Islet of Langerhans (tissue), 1 donor: ENCODE measurements at regions not wholly inside any gene's neighbourhood (a gene's known extent, or its start where the extent isn't known, plus 50 kb on each side); places are given as distances from the start of the nearest gene placed in this dataset.
"Not testable (repeated sequence)": the region's sequence is repeated elsewhere in the genome, so short reads cannot be mapped to it uniquely, and the experiment has no call there.

Experiments used
- FAIRE-seq: peaks from one replicate; lab custom pipeline; 2011; peaks lifted over from hg19 to GRCh38; lab: Jason Lieb, UNC

DNA sequence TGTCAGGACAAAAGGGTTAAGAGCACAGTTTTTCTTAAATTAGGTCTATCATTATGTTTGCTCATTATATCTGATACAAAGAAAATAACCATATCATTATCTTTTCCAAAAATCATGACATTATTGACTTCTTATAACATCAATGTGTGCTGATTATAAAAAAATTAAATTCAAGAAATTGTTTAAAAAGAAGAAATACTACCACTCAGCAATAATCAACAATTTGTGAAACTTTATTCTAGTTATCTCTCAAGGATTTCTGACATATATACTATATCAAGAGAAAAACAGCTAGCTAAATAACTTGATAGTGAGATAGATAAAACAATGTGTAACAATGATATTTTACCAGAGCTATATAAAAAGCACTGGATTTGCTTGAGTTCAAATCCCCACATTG lies 360.7 kb upstream of the PHF14 start:
- no peak for FAIRE-seq

DNA sequence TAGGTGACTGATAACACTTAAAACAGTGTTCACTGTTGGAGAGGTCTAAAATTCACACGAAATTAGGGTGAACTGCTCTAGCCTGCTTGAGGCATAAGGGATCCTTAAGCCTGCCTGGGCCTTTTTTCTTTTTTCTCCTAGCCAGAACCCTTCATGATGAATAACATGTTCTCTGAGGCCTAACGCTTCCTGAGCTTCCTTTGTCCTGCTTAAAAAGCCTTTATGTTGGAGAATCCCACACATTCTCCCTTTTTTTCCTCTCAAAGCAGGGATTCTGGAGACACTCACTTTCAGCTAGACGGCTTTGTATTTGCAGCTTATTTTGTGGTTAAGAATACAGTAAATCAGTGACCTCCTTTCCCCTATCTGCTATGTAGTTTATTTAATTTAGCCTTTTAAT lies 354.7 kb upstream of the PHF14 start:
- no peak for FAIRE-seq

DNA sequence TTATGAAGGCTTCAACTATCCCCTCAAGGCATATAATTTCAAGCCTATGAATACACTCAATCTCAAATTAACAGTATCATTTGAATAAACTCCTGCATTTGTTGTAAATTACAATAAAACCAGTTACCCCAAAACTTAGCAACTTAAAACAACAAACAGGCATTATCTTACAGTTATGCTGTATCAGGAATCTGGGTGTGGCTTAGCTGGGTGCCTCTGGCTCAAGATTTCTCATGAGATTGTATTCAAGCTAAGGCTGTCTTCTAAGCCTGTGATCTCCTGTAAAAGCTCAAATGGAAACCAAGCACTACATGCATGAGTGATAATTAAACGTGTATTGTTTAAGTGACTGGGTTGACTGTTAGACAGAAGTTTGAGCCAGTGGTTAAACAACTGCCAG lies 341.0 kb upstream of the PHF14 start:
- FAIRE-seq: no peak

DNA sequence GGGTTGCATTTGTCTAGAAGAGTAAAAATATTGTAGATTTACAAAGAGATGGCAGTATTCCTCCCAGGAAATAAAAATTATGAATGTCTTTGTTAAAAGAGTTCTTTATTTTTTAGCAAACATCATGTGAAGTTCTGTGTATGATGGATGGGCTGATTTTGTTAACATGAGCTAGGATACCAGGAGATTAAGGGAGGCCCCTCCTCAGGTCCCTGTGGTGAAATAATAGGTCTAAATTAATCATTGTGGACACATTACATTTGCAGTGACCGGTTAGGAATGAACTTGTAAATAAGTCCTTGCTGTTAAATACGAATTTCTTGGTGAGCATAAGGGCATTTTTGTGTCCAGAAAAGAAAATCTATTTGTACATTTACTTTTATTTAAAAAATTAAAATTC lies 339.4 kb upstream of the PHF14 start:
- no peak for FAIRE-seq

DNA sequence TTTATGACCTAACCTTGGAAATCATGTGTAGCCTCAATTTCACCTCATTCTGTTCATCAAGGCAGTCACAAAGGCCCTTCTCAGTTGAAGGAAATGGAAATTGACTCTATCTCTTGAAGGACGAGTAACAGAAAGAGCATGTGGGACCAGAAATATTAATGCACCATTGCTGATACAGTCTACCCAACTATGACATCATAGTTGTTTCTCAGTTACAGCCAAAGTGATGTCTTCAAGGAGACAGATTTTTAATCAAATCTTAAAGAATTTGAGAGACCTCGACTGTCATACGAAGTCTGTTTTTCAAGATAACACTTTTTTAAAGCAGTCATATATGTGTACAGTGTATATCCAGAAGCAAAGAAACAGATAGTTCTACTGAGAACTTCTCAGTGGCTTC lies 335.7 kb upstream of the PHF14 start:
- FAIRE-seq: no peak

DNA sequence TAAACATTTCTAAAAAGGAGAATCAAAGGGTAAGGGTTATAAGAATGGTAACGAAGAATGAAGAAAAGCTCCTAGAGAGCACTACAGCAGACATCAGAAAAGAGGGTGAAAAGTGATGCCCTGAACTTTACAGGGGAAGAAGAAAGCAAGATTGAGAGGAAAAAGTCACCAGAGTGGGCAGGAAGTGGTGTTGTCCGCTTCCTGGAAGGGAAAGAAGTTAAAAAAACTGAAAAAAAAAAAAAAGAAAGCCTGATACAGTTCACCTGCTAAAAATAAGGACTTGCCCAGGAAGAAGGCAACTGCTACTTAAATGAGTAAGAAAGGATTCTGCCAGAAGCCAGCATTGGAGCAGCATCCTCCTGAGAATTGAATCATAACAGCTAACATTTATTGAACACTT lies 330.1 kb upstream of the PHF14 start:
- FAIRE-seq: no peak

DNA sequence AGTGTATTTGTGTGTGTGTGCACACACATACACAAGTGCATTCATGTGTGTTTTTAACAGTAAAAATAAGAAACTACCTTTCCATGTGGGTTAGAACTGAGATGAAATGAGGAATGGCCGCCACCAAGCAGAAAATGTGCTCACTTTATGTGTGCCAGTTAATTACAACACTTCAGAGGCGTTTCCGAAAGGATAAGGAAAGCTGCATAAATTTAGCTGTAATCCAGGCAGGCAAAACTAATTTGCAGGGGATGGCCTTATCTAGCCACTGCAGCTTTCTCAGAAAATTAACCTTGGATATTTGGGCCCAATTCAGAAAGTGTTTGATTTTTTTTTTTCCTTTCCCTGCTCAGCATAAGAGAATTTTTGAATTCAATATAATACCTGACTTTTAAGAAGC lies 328.8 kb upstream of the PHF14 start:
- no peak for FAIRE-seq

DNA sequence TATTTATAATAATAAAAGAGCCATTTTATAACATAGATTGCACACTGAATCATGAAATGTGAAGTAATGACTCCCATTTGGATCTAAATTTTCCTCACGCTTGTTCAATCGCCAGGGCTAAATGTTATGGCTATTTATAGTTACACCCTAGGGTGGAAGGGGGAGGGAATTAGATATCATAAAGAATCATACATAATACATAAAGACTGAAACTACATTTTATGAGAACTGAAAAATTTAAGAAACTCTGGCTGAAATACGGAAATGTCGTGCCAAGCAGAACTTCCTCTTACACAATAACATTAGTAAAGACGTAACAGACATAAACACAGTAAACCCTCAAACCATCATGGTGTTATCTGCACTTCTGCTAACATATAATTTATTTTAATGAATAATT lies 327.5 kb upstream of the PHF14 start:
- FAIRE-seq: no peak

DNA sequence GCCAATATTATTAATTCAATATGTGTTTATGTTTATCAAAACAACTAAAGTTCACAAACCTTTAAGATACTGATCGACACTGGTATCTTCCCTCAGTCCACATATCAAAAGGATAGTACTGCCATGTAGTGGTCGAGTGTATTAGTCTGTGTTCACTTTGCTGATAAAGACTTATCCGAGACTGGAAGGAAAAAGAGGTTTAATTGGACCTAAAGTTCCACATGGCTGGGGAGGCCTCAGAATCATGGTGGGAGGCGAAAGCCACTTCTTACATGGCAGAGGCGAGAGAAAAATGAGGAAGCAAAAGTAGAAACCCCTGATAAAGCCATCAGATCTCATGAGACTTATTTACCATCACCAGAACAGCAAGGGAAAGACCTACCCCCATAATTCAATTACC lies 325.4 kb upstream of the PHF14 start:
- no peak for FAIRE-seq

DNA sequence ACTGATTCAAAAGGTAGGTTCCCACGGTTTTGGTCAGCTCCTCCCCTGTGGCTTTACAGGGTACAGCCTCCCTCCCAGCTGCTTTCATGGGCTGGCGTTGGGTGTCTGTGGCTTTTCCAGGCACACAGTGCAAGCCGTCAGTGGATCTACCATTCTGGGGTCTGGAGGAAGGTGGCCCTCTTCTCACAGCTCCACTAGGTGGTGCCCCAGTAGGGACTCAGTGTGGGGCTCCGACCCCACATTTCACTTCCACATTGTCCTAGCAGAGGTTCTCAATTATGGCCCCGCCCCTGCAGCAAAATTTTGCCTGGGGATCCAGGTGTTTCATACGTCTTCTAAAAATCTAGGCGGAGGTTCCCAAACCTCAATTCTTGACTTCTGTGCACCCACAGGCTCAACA lies 324.6 kb upstream of the PHF14 start:
- FAIRE-seq: not testable (repeated sequence)

DNA sequence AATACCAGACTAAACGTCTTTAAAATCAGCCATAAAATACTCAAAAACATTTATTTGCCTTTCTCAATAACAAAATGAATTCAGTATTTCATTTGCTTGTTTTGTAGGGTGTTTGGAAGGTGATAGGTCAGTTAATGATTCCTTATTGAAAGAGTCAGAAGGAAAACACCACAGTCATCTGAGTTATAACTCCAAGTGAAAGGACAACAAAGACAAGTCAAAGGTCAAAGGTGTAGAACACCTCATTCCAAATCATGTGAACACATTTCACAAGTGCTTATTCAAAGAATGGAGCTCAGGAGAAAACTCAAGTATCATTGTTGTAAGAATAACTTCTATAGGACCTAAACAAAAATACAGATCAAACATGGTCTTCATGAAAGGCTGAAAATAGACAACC lies 318.6 kb upstream of the PHF14 start:
- FAIRE-seq: no peak

DNA sequence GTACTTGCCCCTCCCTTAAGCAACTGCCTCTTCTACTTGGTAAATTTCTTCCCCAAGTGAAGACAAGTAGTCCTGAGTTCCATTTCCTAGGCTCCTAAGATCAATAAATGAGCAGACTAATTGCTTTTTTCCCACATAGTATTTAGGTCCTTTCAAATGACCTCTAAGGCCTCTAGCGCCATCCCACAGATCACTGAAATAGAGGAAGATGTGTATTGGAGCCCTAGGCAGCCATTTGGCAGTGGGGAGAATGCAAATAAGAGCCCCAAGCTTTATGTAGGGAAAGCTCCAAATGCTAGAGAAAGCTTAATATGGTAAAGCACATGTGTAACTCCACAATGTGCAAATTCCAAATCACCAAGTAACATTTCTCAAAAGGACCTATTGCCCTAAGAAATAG lies 316.5 kb upstream of the PHF14 start:
- FAIRE-seq: no peak

DNA sequence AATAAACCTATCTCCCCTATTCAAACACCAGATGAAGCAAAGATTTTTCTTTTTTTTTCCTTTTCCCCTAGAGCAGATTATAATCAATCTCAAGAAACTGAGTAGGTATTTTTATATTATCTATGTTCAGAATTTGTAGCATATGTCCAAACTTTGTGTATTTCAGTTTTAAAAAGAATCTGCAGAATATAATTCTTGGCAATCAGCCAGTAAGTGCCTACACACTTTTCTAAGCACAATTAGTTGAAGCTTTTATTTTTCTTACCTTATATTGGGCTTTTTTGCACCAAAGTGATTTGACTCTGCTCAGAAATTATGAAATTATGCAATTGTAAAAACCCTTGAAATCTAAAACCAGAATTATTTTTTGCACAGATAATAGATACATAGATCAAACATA lies 315.8 kb upstream of the PHF14 start:
- FAIRE-seq: no peak

DNA sequence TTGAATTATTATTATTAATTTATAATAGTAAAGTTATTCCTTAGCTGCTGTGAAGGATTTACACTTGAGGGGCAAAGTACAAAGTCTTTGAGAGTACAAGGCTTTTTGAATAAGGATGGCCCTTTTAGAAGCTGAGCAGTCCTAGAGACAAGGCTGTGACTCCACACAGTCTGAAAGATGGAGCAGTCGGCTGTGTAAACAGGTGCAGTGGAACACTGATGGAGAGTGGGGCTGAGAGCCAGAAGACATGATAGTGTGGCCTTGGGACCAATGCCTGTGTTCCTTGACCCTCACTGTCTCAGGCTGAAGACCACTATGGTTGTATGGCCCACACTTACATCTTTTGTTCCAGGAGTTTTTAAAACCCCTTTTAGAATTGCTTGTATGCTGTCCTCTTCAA lies 311.2 kb upstream of the PHF14 start:
- FAIRE-seq: no peak

DNA sequence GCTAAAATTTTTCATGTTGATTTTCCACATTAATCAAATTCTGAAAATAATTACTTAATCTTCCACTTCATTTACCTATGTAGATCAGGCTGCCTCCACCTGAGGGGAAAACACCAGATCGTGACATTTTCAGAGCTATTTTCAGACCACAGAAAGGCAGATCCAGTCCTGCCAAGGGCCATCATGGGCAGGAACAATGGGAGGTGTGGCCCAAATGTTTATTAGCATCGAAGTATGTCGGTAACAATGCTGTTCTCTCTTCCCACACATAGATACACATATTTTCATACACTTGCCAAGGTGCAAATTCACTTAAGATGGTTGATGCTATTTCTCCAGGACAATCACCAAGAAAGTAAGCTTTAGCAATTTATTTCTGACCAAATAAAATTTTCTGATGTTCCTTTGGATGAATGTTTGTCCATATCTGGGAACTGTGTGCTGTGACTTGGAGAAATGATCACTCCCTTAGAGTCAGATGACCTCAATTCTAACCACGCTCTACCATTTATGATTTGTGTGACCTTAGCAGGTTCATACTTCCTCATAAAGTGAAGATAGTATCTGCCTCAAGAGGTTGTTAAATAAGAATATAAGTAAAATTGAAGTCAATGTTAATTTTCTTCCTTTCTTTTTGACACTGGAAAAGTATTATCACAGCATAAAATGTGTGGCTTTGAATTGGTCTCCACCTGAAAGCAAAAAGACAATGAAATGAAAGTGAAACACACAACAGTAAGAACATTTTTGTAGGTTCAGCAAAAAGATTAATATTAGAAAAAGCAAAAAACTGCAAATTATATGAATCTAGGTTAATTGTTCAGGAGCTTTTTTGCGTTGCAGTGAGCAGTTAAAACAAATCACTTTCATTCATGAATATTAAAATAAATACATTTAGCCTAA lies 310.4 kb upstream of the PHF14 start:
- FAIRE-seq: no peak

DNA sequence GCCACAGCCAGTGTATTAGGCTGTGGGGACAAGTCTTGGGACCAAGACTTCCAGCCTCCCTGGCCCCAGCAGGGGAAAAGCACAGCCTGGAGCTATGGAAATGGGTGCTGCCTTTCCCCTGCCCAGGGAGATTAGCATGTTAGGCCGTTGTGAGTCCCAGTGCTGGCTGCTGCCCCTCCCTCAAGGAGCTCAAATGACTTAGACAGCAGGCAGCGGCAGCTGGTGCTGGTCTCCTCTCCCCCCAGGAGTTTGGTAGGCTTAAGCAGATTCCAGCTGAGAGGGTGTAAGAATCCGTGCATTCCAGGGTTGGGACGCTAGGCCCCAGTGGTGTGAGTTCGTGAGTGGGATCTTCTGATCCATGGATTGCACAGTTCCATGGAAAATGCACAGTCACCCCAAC lies 301.5 kb upstream of the PHF14 start:
- no peak for FAIRE-seq

DNA sequence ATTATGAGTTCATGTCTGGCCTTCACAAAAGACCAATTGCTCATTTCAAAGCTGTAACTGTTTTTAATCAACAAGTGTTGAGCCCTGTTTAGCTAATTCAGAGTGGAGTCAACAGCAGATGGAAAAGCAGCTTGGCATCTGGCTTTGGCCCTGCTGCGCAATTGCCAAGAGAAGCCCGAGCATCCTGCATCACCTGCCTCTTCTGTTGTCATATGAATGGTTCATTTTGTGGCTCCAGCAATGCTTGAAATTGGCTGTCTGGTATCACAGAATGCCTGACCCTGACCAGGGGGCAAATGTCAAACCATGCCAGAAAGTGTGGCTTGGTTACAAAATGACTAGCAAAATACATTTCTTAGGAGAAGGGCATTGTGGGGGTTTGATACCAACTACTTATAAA lies 296.5 kb upstream of the PHF14 start:
- FAIRE-seq: no peak

DNA sequence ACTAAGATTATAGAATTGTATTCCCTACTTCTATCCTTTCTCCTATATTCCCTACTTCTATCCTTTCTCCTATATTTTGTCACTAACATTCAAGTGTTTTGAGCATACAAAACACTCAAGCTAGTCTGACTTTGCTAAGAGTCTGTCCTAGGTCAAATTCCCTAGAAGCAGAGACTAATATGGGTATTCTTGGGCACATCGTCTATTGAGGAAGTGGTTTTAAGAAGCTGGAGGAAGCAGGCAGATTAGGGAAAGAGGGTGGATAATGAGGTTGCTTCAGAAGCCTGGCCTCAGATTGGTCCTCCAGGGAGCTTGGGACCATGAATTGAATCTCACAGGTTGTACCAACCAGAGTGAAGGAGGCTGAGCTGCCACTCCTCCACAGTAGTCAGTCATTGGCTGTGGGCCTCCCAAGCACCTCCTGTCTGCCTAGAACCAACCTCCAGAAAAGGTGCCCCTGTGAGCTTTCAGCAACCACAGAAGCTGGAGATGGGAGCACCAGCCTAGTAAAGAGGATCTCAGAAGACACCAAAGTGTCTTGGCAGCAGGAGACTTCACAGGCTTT lies 295.9 kb upstream of the PHF14 start:
- no peak for FAIRE-seq

DNA sequence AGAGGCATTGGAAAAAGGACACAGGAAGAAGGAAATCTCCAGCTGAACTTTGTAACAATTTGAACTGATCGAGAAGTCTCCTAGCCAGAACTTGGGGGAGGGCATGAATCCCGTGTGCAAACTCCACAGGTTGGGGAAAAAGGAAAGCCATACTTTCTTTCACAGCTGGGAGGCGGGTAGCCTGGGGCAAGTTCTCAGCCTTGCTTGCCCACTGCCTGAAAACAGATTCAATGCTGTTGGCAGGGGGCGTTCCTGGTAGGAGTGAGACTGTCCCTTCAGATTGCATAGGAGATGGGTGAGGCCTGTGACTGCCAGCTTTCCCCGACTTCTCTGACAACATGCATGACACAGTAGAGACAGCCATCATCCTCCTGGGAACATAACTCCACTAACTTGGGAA lies 289.1 kb upstream of the PHF14 start:
- FAIRE-seq: no peak

DNA sequence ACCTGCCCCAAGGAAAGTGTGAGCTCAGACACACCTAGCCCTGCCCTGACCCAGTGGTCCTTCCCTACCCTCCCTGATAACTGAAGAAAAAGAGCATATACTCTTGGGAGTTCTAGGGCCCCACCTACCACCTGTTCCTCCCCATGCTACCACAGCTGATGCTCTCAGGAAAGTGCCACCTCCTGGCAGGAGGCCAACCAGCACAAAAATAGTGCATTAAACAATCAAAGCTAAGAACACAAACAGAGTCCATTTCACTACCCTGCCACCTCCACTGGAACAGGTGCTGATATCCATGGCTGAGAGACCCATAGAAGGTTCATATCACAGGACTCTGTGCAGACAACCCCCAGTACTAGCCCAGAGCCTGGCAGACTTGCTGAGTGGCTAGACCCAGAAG lies 288.6 kb upstream of the PHF14 start:
- FAIRE-seq: no peak

DNA sequence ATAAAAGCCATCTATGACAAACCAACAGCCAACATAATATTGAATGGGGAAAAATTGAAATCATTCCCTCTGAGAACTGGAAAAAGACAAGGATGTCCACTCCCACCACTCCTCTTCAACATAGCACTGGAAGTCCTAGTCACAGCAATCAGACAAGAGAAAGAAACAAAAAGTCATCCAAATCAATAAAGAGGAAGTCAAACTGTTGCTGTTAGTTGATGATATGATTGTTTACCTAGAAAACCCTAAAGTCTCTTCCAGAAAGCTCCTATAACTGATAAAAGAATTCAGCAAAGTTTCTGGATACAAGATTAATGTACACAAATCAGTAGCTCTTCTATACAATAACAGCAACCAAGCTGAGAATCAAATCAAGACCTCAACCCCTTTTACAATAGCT lies 285.1 kb upstream of the PHF14 start:
- no peak for FAIRE-seq

DNA sequence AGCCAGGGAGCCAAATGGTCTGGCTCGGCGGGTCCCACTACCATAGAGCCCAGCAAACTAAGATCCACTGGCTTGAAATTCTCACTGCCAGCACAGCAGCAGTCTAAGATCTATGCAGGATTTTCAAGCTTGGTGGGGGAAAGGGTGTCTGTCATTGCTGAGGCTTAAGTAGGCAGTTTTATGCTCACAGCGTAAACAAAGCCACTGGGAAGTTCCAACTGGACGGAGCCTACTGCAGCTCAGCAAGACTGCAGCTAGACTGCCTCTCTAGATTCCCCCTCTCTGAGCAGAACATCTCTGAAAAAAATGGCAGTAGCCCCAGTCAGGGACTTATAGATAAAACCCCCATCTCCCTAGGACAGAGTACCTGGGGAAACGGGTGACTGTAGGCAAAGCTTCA lies 277.6 kb upstream of the PHF14 start:
- no peak for FAIRE-seq

DNA sequence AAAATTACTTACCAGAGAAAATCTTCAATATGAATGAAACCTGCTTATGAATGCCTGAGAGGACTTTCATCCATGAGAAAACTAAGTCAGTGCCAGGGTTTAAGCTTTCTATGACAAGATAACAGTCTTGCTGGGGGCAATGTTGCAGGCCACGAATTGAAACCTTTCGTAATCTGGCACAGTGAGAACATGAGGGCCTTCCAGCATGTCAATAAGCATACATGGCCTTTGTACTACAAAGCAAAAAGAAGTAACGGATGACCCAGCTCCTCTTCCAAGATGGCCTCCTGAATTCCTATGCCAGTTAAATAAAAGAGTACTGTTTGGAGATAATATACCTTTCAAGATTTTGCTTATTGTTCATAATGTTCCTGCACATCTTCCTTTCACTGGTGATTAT lies 270.6 kb upstream of the PHF14 start:
- FAIRE-seq: no peak

DNA sequence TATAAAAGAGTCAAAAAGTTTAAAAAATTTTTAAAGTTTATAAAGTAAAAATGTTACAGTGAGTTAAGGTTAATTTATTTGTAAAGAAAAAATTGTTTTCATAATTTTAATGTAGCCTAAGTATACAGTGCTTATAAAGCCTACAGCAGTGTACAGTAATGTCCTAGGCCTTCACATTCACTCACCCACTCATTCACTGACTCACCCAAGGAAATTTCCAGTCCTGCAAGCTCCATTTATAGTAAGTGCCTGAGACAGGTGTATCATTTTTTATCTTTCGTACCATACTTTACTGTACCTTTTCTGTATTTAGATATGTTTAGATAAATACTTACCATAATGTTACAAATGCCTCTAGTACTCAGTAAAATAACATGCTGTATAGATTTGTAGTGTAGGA lies 269.7 kb upstream of the PHF14 start:
- no peak for FAIRE-seq
